SK-N-MC (cell line): ENCODE measurements at regions not wholly inside any gene's neighbourhood (a gene's known extent, or its start where the extent isn't known, plus 50 kb on each side); places are given as distances from the start of the nearest gene placed in this dataset.

ENCODE experiments used
- DNase-seq: peaks from one replicate; pipeline ENCODE4 v3.0.0-alpha.2; 2011; ENCODE audit warnings: low read depth, low spot score
- H3K27ac ChIP-seq: fragments of 200-600 bp; sonication (generic); 2 replicates; pipeline ENCODE4 v1.5.1; 2016; ENCODE audit warnings: mixed run types
- H3K36me3 ChIP-seq: fragments of 200-600 bp; sonication (generic); 2 replicates; pipeline ENCODE4 v1.6.1; 2017; ENCODE audit warnings: antibody characterized with exemption, low read length, mixed read lengths; ENCODE audit not compliant: insufficient read depth
- H3K4me3 ChIP-seq: fragments of 200-600 bp; sonication (generic); 2 replicates; pipeline ENCODE4 v1.5.1; 2016
- H3K9ac ChIP-seq: fragments of 200-600 bp; sonication (generic); 2 replicates; pipeline ENCODE4 v1.8.0; 2017; ENCODE audit warnings: mixed run types, mixed read lengths; ENCODE audit not compliant: insufficient read length
- H3K9me3 ChIP-seq: fragments of 200-600 bp; sonication (generic); 2 replicates; pipeline ENCODE4 v1.6.1; 2017; ENCODE audit warnings: low read depth, mild to moderate bottlenecking, antibody characterized with exemption, low read length, moderate library complexity, mixed read lengths
- EZH2 ChIP-seq: fragments of 200-600 bp; sonication (generic); IDR thresholded peaks from one replicate; pipeline ENCODE4 v1.6.1; 2017; ENCODE audit warnings: antibody characterized with exemption
- FOXP2 ChIP-seq: optimal IDR thresholded peaks from 2 replicates; pipeline ENCODE3; 2011; ENCODE audit warnings: mild to moderate bottlenecking, moderate library complexity; ENCODE audit not compliant: insufficient read depth; ENCODE audit errors: extremely low read length, control extremely low read depth
- POLR2AphosphoS5 ChIP-seq: IDR thresholded peaks from 2 replicates; pipeline ENCODE4 v1.6.1; 2012; ENCODE audit warnings: mild to moderate bottlenecking, low read depth, low read length, borderline replicate concordance

DNA sequence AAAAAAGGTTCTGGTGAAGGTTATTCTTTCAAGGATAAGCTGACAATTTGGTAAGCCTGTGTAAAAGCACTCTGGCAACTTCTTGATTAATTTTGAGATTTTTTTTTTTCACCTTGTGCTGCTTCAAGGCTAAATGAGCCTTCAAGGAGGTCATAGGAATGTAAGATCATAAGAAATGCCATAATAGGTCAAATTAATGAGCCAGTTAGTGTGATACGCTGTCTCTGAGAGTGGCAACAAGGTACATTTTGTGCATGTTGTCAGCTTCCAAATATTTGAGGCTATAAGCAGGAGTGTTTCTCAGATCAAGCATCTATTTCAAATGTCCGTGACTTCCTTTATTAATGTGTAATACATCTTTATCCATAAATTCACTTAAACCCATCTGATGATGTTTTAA, 72.3 kb upstream of the CDH6 start:
- no peak overlapping the region for H3K27ac ChIP-seq
- H3K4me3 ChIP-seq, result no peak overlapping the region
- no peak overlapping the region for H3K9ac ChIP-seq
- no peaks in the 10 kb centered on the region for H3K9me3 ChIP-seq
- no peaks in the 10 kb centered on the region for H3K36me3 ChIP-seq
- no peak for TF ChIP-seq POLR2AphosphoS5
- no peak for TF ChIP-seq FOXP2
- TF ChIP-seq EZH2, result no peak
- no peak for DNase-seq

DNA sequence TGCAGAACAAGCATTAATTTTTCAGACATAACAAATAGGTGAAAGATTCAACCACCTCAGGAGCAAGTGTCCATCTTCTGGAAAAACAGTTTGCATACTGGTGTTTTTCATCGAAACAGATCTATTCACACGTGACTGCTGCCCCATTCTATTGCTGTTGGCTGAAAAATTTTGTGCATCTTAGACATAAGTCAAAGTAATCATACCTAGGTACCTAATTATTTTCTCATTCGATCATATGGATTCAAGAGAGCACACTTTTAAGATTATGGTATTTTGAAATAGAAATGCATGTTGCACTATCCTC, 72.9 kb upstream of the CDH6 start:
- no peak overlapping the region for H3K9ac ChIP-seq
- H3K4me3 ChIP-seq, result no peak overlapping the region
- no peaks in the 10 kb centered on the region for H3K9me3 ChIP-seq
- no peak overlapping the region for H3K27ac ChIP-seq
- TF ChIP-seq FOXP2 (no peak), POLR2AphosphoS5 (no peak), EZH2 (no peak)
- no peak for DNase-seq
- no peaks in the 10 kb centered on the region for H3K36me3 ChIP-seq

DNA sequence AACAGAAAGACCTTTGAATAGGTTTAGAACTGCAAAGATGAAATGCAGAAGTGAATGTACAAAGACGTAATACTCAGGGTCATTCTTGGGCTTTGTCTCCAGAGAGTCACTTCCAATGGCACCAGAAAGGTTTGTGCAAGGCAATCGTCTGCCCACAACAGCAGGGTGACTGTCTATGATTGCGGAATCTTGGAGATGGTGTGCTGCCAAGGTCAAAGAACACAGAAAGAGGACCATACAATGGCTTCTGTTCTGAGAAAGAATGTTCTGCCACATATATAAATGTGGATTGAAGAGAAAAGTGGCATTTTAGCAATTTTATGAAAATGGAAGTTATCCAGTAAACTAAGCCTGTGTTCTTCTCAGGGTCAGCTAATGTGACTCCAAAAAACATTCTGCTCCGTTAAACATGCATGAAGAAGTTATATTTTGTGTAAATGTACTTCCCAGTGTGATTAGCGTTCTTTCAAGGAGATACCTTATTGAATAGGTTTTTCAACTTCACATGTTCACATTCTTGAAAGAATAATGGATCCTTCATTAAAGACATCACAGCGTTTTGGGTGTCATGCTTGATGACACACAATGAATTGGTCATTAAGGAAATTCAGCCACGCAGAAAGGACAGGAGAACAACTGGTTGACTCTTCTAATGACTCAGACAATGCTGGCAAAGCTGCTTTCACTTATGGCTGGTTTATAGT, 73.4 kb upstream of the CDH6 start:
- TF ChIP-seq FOXP2 (no peak), POLR2AphosphoS5 (no peak), EZH2 (no peak)
- H3K9me3 ChIP-seq, result no peaks in the 10 kb centered on the region
- no peaks in the 10 kb centered on the region for H3K36me3 ChIP-seq
- no peak overlapping the region for H3K9ac ChIP-seq
- no peak for DNase-seq
- no peak overlapping the region for H3K4me3 ChIP-seq
- H3K27ac ChIP-seq, result no peak overlapping the region

DNA sequence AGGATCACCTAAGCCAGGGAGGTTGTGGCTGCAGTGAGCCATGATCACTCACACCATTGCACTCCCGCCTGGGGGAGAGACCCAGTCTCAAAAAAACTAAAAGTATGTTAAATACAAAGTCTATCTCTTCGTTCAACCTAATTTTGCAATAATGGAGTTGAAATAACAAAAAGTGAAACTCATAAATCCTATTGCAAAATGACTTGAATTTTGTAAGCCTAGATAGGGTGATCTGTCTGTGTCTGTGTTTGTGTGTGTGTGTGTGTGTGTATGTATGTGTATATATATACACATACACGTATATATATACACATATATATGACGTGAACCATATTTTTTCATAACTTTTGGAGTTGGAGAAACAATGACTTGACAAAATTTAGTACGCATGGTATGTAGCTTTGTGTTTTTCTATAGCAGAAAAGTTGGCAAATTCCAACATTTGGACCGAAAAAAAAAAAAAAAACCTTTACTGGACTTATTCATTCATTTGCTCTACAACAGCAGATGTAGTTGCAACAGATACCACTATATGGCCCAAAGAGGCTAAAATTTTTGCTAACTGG, 76.9 kb upstream of the CDH6 start:
- no peak for DNase-seq
- Histone ChIP-seq H3K36me3 (no peaks in the 10 kb centered on the region), H3K4me3 (no peak overlapping the region), H3K27ac (no peak overlapping the region), H3K9ac (no peak overlapping the region), H3K9me3 (no peaks in the 10 kb centered on the region)
- no peak for TF ChIP-seq EZH2
- TF ChIP-seq POLR2AphosphoS5, result no peak
- TF ChIP-seq FOXP2, result no peak

DNA sequence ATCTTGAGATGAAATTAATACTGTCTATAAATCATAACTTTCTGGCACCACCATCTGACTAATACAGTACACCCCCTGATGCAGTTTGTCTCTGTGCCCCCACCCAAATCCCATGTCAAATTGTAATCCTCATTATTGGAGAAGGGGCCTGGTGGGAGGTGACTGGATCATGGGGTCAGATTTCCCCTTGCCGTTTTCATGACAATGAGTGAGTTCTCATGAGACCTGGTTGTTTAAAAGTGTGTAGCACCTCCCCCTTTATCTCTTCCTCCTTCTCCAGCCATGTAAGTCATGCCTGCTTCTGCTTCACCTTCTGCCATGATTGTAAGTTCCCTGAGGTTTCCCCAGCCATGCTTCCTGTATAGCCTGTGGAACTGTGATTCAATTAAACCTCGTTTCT, 78.7 kb upstream of the CDH6 start:
- Histone ChIP-seq H3K9ac (no peak overlapping the region), H3K9me3 (no peaks in the 10 kb centered on the region), H3K4me3 (no peak overlapping the region), H3K27ac (no peak overlapping the region), H3K36me3 (no peaks in the 10 kb centered on the region)
- DNase-seq, result no peak
- TF ChIP-seq POLR2AphosphoS5, result no peak
- TF ChIP-seq EZH2, result no peak
- TF ChIP-seq FOXP2, result no peak

DNA sequence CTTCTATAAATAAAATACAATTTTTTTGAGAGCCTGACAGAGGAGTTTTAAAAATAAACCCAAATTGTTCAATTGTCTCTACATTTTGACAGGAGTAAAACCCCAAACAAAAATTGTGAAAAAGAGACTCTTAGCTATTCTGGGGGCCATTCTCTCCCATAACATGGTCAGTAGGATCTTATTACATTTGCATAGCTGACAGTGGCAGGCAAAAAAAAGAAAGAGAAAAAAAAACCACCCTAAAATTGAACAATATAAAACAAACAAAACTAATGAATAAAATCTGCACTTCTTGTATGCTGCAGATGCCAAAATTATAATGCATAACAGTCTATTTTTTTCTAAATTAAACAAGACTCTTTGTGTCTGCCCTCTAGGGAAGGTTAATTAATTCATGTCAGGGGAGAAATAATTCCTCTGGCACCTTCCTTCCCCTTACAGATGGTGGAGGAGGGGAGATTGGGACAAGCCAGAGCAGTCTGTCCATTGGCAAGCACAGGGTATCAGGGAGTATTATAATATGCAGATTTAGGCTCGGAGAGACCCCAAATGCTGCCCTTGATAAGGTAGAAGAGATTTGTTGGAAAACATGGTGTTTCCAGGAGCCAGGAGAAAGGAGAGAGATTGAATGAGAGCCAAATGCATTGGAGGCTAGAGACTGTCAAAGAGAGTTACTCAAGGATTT, 79.7 kb upstream of the CDH6 start:
- DNase-seq, result no peak
- H3K27ac ChIP-seq, result no peak overlapping the region
- H3K9ac ChIP-seq, result no peak overlapping the region
- H3K4me3 ChIP-seq, result no peak overlapping the region
- TF ChIP-seq FOXP2, result no peak
- TF ChIP-seq EZH2, result no peak
- TF ChIP-seq POLR2AphosphoS5, result no peak
- no peaks in the 10 kb centered on the region for H3K9me3 ChIP-seq
- no peaks in the 10 kb centered on the region for H3K36me3 ChIP-seq

DNA sequence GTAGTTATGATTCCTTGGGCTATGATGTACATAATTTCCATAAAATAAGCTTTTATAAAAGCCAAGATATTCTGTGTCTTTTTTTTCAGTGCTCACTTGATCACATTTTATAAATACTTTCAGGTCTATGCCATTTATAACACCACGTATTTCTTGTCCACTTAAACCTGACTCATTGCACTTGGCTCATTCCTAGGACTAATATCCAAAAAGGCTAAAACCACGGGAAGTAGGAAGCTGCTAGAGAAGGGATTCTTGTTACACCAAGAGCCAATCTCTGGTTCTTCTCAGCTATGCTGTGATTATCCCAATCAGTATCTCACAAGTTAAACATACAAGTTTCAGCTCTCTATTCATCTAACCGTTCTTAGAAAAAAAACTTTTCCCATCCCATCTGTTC, 80.4 kb upstream of the CDH6 start:
- Histone ChIP-seq H3K4me3 (no peak overlapping the region), H3K27ac (no peak overlapping the region), H3K36me3 (no peaks in the 10 kb centered on the region), H3K9ac (no peak overlapping the region), H3K9me3 (no peaks in the 10 kb centered on the region)
- no peak for DNase-seq
- no peak for TF ChIP-seq FOXP2

DNA sequence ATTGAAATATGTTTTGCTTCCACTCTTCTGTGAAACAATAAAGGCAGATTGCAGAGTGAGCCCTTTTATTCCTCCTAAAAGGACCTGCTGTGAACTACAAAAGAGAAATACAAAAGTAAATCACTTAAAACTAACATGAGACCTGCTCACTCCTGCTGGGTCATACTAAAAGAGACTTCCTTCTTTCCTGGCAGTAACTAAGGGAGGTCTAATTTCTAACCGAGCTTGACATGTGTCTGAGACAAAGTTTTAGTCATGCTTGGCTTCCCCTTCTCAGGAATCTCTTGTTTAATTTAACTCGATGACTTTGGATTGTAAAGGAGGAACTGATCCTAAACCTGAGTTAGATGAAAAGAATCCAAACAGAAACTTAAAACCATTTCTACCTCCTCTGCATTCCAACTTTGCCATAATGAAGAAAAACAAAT, 86.4 kb upstream of the CDH6 start:
- no peak for TF ChIP-seq EZH2
- H3K9ac ChIP-seq, result peak overlapping the region; percentile 13
- H3K27ac ChIP-seq, result no peak overlapping the region
- no peak overlapping the region for H3K4me3 ChIP-seq
- no peaks in the 10 kb centered on the region for H3K9me3 ChIP-seq
- no peak for DNase-seq
- H3K36me3 ChIP-seq, result no peaks in the 10 kb centered on the region

DNA sequence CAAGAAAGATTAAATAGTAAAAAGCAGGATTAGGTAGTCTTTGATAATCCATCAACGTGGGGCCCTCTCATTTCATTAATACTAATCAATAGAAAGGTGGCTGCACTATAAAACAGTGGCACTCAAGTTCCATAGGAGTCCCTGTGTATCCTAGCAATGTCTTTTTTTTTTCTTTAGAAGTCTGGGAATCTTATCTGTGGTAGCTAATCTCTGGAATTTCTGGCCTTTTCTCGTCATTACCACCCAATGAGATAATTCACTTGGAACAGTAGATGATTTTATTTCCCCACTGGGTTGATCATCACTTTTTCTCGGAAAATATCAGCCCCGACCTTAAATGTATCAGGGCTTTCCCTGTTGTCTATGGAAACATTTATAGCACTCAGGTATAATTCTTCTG, 86.8 kb upstream of the CDH6 start:
- Histone ChIP-seq H3K36me3 (no peaks in the 10 kb centered on the region), H3K9ac (no peak overlapping the region), H3K27ac (no peak overlapping the region), H3K4me3 (no peak overlapping the region), H3K9me3 (no peaks in the 10 kb centered on the region)
- no peak for DNase-seq
- TF ChIP-seq POLR2AphosphoS5, result no peak
- no peak for TF ChIP-seq FOXP2
- no peak for TF ChIP-seq EZH2
